Hepatocyte (in vitro differentiated cells): ENCODE measurements at regions not wholly inside any gene's neighbourhood (a gene's known extent, or its start where the extent isn't known, plus 50 kb on each side); places are given as distances from the start of the nearest gene placed in this dataset.

Experiments used
- CTCF ChIP-seq: fragments of 200-600 bp; sonication (generic); IDR thresholded peaks from 2 replicates; pipeline ENCODE4 v1.5.1; 2016; ENCODE audit warnings: antibody characterized with exemption, mild to moderate bottlenecking; ENCODE audit not compliant: poor library complexity
- EZH2 ChIP-seq: fragments of 200-600 bp; sonication (generic); IDR thresholded peaks from 2 replicates; pipeline ENCODE4 v1.6.1; 2016; ENCODE audit warnings: antibody characterized with exemption, mild to moderate bottlenecking, borderline replicate concordance

GRCh38 chr2:237160271-237160919 is 74.7 kb downstream of the COPS8 start:
- no peak for TF ChIP-seq EZH2
- no peak for TF ChIP-seq CTCF
